IMR-90 (cell line): ENCODE measurements at regions not wholly inside any gene's neighbourhood (a gene's known extent, or its start where the extent isn't known, plus 50 kb on each side); places are given as distances from the start of the nearest gene placed in this dataset.

Experiments
- ATAC-seq: fragments of 200-7000 bp; cut with Tn5 transposase; 2 replicates; pipeline ENCODE4 v1.9.1; 2020; ENCODE audit warnings: low read depth, mild to moderate bottlenecking, moderate library complexity
- BruUV-seq: library from RNA; stranded (reverse); fragments of 400-500 nt; replicated peaks from 2 replicates; lab custom pipeline; 2021; lab: Mats Ljungman, UMichigan
- CTCF ChIA-PET: fragments of 300-600 bp; formaldehyde crosslinking; extraction: SDS; loops from one replicate; lab custom pipeline; 2021; ENCODE audit warnings: antibody characterized with exemption; lab: Yijun Ruan, JAX
- POLR2A ChIA-PET: fragments of 300-600 bp; sonication (Branson Sonifier 250); formaldehyde crosslinking; loops from one replicate; lab custom pipeline; 2022; ENCODE audit warnings: antibody characterized with exemption; ENCODE audit not compliant: unreplicated experiment; lab: Charles Lee
- DNase-seq: peaks from one replicate; pipeline ENCODE4 v3.0.0; 2013
- H2AFZ ChIP-seq: replicated peaks from 2 replicates; pipeline ENCODE3; 2013; ENCODE audit warnings: low read length, mild to moderate bottlenecking; ENCODE audit not compliant: poor library complexity
- H2AK5ac ChIP-seq: 2 replicates; pipeline ENCODE4 v1.6.1; 2013; ENCODE audit warnings: low read depth, low read length, inconsistent platforms
- H2AK9ac ChIP-seq: replicated peaks from 2 replicates; pipeline ENCODE3; 2013; ENCODE audit warnings: mild to moderate bottlenecking, low read depth, low read length, moderate library complexity; ENCODE audit not compliant: poor library complexity
- H2BK120ac ChIP-seq: 2 replicates; pipeline ENCODE4 v1.6.1; 2013; ENCODE audit warnings: low read depth, low read length, inconsistent platforms
- H2BK15ac ChIP-seq: 3 replicates; pipeline ENCODE4 v1.6.1; 2013; ENCODE audit warnings: low read depth, low read length, inconsistent platforms
- H2BK20ac ChIP-seq: 2 replicates; pipeline ENCODE4 v1.6.1; 2013; ENCODE audit warnings: low read depth, mild to moderate bottlenecking, inconsistent platforms, low read length, moderate library complexity
- H2BK5ac ChIP-seq: 2 replicates; pipeline ENCODE4 v1.6.1; 2013; ENCODE audit warnings: mild to moderate bottlenecking, low read depth, low read length, inconsistent platforms; ENCODE audit not compliant: poor library complexity, severe bottlenecking
- H3K14ac ChIP-seq: replicated peaks from 2 replicates; pipeline ENCODE4 v1.6.1; 2013; ENCODE audit warnings: low read depth, low read length, inconsistent platforms
- H3K18ac ChIP-seq: 2 replicates; pipeline ENCODE4 v1.6.1; 2013; ENCODE audit warnings: low read depth, low read length, control low read depth
- H3K23ac ChIP-seq: 2 replicates; pipeline ENCODE4 v1.6.1; 2013; ENCODE audit warnings: low read depth, low read length, inconsistent platforms
- H3K27ac ChIP-seq: 2 replicates; pipeline ENCODE4 v1.5.1; 2013; ENCODE audit warnings: mild to moderate bottlenecking, control low read depth, low read length; ENCODE audit not compliant: insufficient read depth
- H3K27me3 ChIP-seq: 2 replicates; pipeline ENCODE4 v1.6.1; 2013; ENCODE audit warnings: low read length; ENCODE audit not compliant: control insufficient read depth, insufficient read depth
- H3K36me3 ChIP-seq: 2 replicates; pipeline ENCODE4 v1.6.1; 2013; ENCODE audit warnings: low read length, mixed read lengths; ENCODE audit not compliant: control insufficient read depth, insufficient read depth
- H3K4ac ChIP-seq: 2 replicates; pipeline ENCODE4 v1.6.1; 2013; ENCODE audit warnings: low read depth, low read length, inconsistent platforms
- H3K4me1 ChIP-seq: 2 replicates; pipeline ENCODE4 v1.6.1; 2013; ENCODE audit warnings: low read length, mixed read lengths; ENCODE audit not compliant: control insufficient read depth, insufficient read depth
- H3K4me2 ChIP-seq: 2 replicates; pipeline ENCODE4 v1.6.1; 2013; ENCODE audit warnings: low read depth, mild to moderate bottlenecking, control low read depth, low read length, moderate library complexity
- H3K4me3 ChIP-seq: 2 replicates; pipeline ENCODE4 v1.5.1; 2013; ENCODE audit warnings: low read depth, mild to moderate bottlenecking, control low read depth, low read length, moderate library complexity; ENCODE audit not compliant: insufficient read depth
- H3K56ac ChIP-seq: 2 replicates; pipeline ENCODE4 v1.6.1; 2013; ENCODE audit warnings: low read length, inconsistent platforms; ENCODE audit not compliant: insufficient read depth; ENCODE audit errors: extremely low read depth
- H3K79me1 ChIP-seq, 2 experiments: 2 replicates each; pipeline ENCODE4 v1.6.1; 2013; ENCODE audit warnings: low read length in 2 of 2, inconsistent platforms in 1 of 2, low read depth in 1 of 2
- H3K9ac ChIP-seq: 2 replicates; pipeline ENCODE4 v1.6.1; 2013; ENCODE audit warnings: low read depth, low read length, control low read depth
- H3K9me1 ChIP-seq: 2 replicates; pipeline ENCODE4 v1.6.1; 2013; ENCODE audit warnings: low read length, inconsistent platforms; ENCODE audit not compliant: insufficient read depth
- H3K9me3 ChIP-seq: 2 replicates; pipeline ENCODE4 v1.6.1; 2013; ENCODE audit warnings: low read length; ENCODE audit not compliant: control insufficient read depth, insufficient read depth
- H4K20me1 ChIP-seq: 2 replicates; pipeline ENCODE4 v1.6.1; 2013; ENCODE audit warnings: low read length, inconsistent platforms; ENCODE audit not compliant: insufficient read depth
- H4K5ac ChIP-seq: 2 replicates; pipeline ENCODE4 v1.6.1; 2013; ENCODE audit warnings: mild to moderate bottlenecking, low read depth, low read length, control low read depth
- H4K8ac ChIP-seq, 2 experiments: 2 replicates each; pipeline ENCODE4 v1.6.1; 2013; ENCODE audit warnings: low read depth in 2 of 2, low read length in 2 of 2, control low read depth in 1 of 2, inconsistent platforms in 1 of 2
- H4K91ac ChIP-seq: 2 replicates; pipeline ENCODE4 v1.6.1; 2013; ENCODE audit warnings: low read depth, low read length, inconsistent platforms; ENCODE audit not compliant: insufficient read depth
- CHD1 ChIP-seq: IDR thresholded peaks from 2 replicates; pipeline ENCODE4 v1.6.1; 2012; ENCODE audit warnings: low read depth, low read length, improper control_type of control experiment
- CTCF ChIP-seq: conservative IDR thresholded peaks from 2 replicates; pipeline ENCODE4 v1.5.1; 2012; ENCODE audit warnings: mild to moderate bottlenecking, low read depth, low read length, improper control_type of control experiment
- ELK1 ChIP-seq: fragments of 150-350 bp; IDR thresholded peaks from 2 replicates; pipeline ENCODE4 v1.6.1; 2016; ENCODE audit warnings: low read depth, mild to moderate bottlenecking, low read length, moderate library complexity, borderline replicate concordance
- FOS ChIP-seq: fragments of 150-350 bp; IDR thresholded peaks from 2 replicates; pipeline ENCODE4 v1.6.1; 2016; ENCODE audit warnings: low read depth, low read length
- MAZ ChIP-seq: IDR thresholded peaks from 2 replicates; pipeline ENCODE4 v1.6.1; 2012; ENCODE audit warnings: low read depth, mild to moderate bottlenecking, low read length, improper control_type of control experiment, moderate library complexity, borderline replicate concordance
- MXI1 ChIP-seq: IDR thresholded peaks from 2 replicates; pipeline ENCODE4 v1.6.1; 2012; ENCODE audit warnings: low read depth, mild to moderate bottlenecking, low read length, moderate library complexity, borderline replicate concordance
- NFE2L2 ChIP-seq: fragments of 150-350 bp; IDR thresholded peaks from 2 replicates; pipeline ENCODE4 v1.6.1; 2016; ENCODE audit warnings: low read depth, mild to moderate bottlenecking, low read length
- POLR2A ChIP-seq: IDR thresholded peaks from 2 replicates; pipeline ENCODE4 v1.6.1; 2012; ENCODE audit warnings: mild to moderate bottlenecking, low read depth, low read length
- RFX5 ChIP-seq: IDR thresholded peaks from 2 replicates; pipeline ENCODE4 v1.8.0; 2012; ENCODE audit warnings: low read depth, mild to moderate bottlenecking, low read length, moderate library complexity
- USF2 ChIP-seq: fragments of 150-350 bp; IDR thresholded peaks from 2 replicates; pipeline ENCODE4 v1.6.1; 2017; ENCODE audit warnings: mild to moderate bottlenecking, antibody characterized with exemption, low read length, low read depth
- WGBS, 2 experiments: methylation state at CpG; one replicate each; pipeline versions ENCODE4 v1.1.5 to v1.1.7; 2013; ENCODE audit warnings: missing lambda C conversion rate in 2 of 2; ENCODE audit not compliant: insufficient read length in 1 of 2; ENCODE audit errors: extremely low coverage in 2 of 2; 5-methylcytosine and 5-hydroxymethylcytosine counted together
- dilution Hi-C: fragments of 300-500 bp; cut with HindIII; formaldehyde crosslinking; loops from one replicate; pipeline ENCODE4 v1.14.3; 2018; ENCODE audit warnings: low sequenced_read_pairs; ENCODE audit not compliant: unreplicated experiment
- in situ Hi-C: fragments of 300-500 bp; cut with MboI; formaldehyde crosslinking; loops from 3 replicates; pipeline ENCODE4 v1.14.3; 2019; ENCODE audit warnings: low sequenced_read_pairs, inconsistent platforms, mixed read lengths
- intact Hi-C: fragments of 100-400 bp; cut with micrococcal nuclease; formaldehyde crosslinking; loops from 2 replicates; pipeline ENCODE4 v1.10.0; 2022

- Histone ChIP-seq H3K36me3 (no peaks in the 10 kb centered on the region), H2AFZ (no peak overlapping the region), H2BK20ac (no peak overlapping the region), H2AK5ac (no peak overlapping the region), H2BK15ac (no peak overlapping the region), H3K18ac (no peak overlapping the region), H3K9me3 (no peaks in the 10 kb centered on the region; the same call in 1 of the 2 replicates), H4K91ac (no peak overlapping the region), H3K27me3 (no peaks in the 10 kb centered on the region), H3K27ac (no peak overlapping the region), H2AK9ac (no peak overlapping the region), H3K79me1 (no peaks in the 10 kb centered on the region), H3K9ac (no peak overlapping the region), H3K9me1 (no peaks in the 10 kb centered on the region), H2BK5ac (no peak overlapping the region), H4K5ac (no peak overlapping the region), H3K4me3 (no peak overlapping the region), H4K8ac (no peak overlapping the region), H3K4ac (no peak overlapping the region), H3K56ac (no peak overlapping the region), H3K23ac (no peak overlapping the region), H4K20me1 (no peaks in the 10 kb centered on the region), H3K4me2 (no peak overlapping the region), H2BK120ac (no peak overlapping the region), H3K4me1 (no peaks in the 10 kb centered on the region), H3K14ac (no peak overlapping the region)
- DNase-seq (peak; percentile 28), ATAC-seq (peak; percentile 60)
- TF ChIP-seq MAZ (no peak), CHD1 (no peak), MXI1 (no peak), POLR2A (no peak), ELK1 (no peak), RFX5 (no peak), FOS (no peak), CTCF (no peak), USF2 (no peak), NFE2L2 (no peak)
- ChIA-PET CTCF (no interaction called here), POLR2A (no interaction called here)
- intact Hi-C loops (no loop called here), dilution Hi-C loops (no loop called here), in situ Hi-C loops (no loop called here)
- 37% methylated on average over 2 of the region's 3 CpGs; no CpG with 5 or more reads in 1 of the 2 experiments for WGBS, 2 experiments
- no TSS peak for BruUV-seq
Observed at GRCh38 chr4:27807207-27807606, 946.6 kb downstream of the STIM2 start.
